ENCODE measurements at regions not wholly inside any gene's neighbourhood (a gene's known extent, or its start where the extent isn't known, plus 50 kb on each side); places are given as distances from the start of the nearest gene placed in this dataset.

DNA sequence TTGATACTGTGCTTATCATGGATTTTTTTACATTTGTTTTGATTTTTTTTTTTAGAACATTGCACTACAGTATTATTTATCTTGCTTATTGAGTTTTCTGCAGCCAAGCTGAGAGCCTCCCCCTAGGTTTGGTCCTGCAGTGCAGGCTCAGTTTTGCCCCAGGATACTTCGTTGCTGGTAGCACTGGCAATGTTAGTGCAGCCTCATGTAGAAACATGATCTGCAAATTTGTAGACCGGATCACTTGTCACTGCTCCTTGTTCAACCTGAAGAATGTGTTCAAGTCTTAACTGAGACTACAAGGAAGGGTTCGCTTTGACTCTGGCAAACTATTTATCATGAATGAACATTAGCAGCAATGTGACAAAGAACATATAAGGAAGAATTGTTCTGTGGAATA is 377.2 kb upstream of the PDE3A start:
- H3K79me2 ChIP-seq (ENCODE audit: control insufficient read depth, low read length), result no peaks in the 10 kb centered on the region
- H3K4me3 ChIP-seq (ENCODE audit: low read length), result no peak overlapping the region
- H3K4me1 ChIP-seq (ENCODE audit: control insufficient read depth, low read length), result no peaks in the 10 kb centered on the region
- no peaks in the 10 kb centered on the region for H3K36me3 ChIP-seq (ENCODE audit: control insufficient read depth, low read length)
- no peaks in the 10 kb centered on the region for H3K9me2 ChIP-seq (replicated peaks; ENCODE audit: control insufficient read depth, low read length)
- H3K27me3 ChIP-seq (ENCODE audit: control insufficient read depth, low read length), result no peaks in the 10 kb centered on the region
- no peak overlapping the region for H3K27ac ChIP-seq (ENCODE audit: low read depth, low read length)
- no peaks in the 10 kb centered on the region for H3K9me3 ChIP-seq (ENCODE audit: control insufficient read depth, insufficient read depth, low read length)
- H3F3A ChIP-seq (ENCODE audit: control insufficient read depth, insufficient read depth), result no peaks in the 10 kb centered on the region
- TF ChIP-seq, protein P1, sequence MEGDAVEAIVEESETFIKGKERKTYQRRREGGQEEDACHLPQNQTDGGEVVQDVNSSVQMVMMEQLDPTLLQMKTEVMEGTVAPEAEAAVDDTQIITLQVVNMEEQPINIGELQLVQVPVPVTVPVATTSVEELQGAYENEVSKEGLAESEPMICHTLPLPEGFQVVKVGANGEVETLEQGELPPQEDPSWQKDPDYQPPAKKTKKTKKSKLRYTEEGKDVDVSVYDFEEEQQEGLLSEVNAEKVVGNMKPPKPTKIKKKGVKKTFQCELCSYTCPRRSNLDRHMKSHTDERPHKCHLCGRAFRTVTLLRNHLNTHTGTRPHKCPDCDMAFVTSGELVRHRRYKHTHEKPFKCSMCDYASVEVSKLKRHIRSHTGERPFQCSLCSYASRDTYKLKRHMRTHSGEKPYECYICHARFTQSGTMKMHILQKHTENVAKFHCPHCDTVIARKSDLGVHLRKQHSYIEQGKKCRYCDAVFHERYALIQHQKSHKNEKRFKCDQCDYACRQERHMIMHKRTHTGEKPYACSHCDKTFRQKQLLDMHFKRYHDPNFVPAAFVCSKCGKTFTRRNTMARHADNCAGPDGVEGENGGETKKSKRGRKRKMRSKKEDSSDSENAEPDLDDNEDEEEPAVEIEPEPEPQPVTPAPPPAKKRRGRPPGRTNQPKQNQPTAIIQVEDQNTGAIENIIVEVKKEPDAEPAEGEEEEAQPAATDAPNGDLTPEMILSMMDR (IDR thresholded peaks at IDR 0.05; ENCODE audit: low read depth, low read length, poor library complexity, severe bottlenecking), result no peak
- no peak for TF ChIP-seq EZH2phosphoT487 (IDR thresholded peaks at IDR 0.05; ENCODE audit: borderline replicate concordance, low read length)
- no peak overlapping the region for H3K4me2 ChIP-seq (ENCODE audit: low read length)
- no peaks in the 10 kb centered on the region for H4K20me1 ChIP-seq (ENCODE audit: control insufficient read depth, insufficient read depth, low read depth, low read length)

DNA sequence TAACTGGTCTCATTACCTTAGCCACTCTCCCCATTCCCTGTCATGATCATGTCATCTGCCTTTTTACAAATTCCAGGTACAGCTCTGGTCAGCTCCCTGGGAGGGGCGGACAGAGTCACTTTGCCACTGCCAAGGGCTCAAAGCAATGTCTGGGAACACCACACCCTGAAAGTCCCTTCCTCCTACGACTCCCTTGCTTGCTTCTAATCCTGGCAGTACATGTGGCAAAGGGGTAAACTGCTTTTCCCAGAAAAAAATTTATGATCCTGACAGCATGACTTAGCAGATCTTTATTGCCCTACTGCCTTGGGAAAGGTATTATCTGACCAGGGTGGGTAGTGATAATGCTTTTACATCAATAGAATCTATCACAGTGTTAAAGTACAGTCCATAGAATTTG is 376.0 kb upstream of the PDE3A start:
- Histone ChIP-seq H3F3A (ENCODE audit: control insufficient read depth, insufficient read depth) (no peaks in the 10 kb centered on the region), H3K4me2 (ENCODE audit: low read length) (no peak overlapping the region), H3K9me2 (replicated peaks; ENCODE audit: control insufficient read depth, low read length) (no peaks in the 10 kb centered on the region), H4K20me1 (ENCODE audit: control insufficient read depth, insufficient read depth, low read depth, low read length) (no peaks in the 10 kb centered on the region), H3K4me3 (ENCODE audit: low read length) (no peak overlapping the region), H3K79me2 (ENCODE audit: control insufficient read depth, low read length) (no peaks in the 10 kb centered on the region), H3K9me3 (ENCODE audit: control insufficient read depth, insufficient read depth, low read length) (no peaks in the 10 kb centered on the region), H3K27ac (ENCODE audit: low read depth, low read length) (no peak overlapping the region), H3K27me3 (ENCODE audit: control insufficient read depth, low read length) (no peaks in the 10 kb centered on the region), H3K4me1 (ENCODE audit: control insufficient read depth, low read length) (no peaks in the 10 kb centered on the region), H3K36me3 (ENCODE audit: control insufficient read depth, low read length) (no peaks in the 10 kb centered on the region)
- TF ChIP-seq, protein P1 (IDR thresholded peaks at IDR 0.05; ENCODE audit: low read depth, low read length, poor library complexity, severe bottlenecking), result no peak
- TF ChIP-seq EZH2phosphoT487 (IDR thresholded peaks at IDR 0.05; ENCODE audit: borderline replicate concordance, low read length), result no peak

DNA sequence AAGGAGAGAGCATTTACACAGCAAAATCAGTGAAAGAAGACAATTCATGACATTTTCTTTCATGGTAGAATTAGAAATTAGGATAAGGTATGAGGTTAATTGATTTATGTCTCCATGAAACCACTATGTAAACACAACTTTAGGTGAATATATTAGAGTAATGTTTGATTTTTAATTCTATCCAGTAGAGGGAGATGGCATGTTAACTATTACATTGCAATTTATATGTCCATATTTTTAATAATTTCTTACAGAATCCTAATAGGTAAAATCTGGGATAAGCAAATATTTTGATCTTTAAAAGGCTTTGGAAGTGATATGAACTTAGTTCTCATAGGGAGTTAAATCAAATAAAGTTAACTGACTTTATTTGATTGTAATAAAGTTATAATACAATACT is 373.4 kb upstream of the PDE3A start:
- H3K4me2 ChIP-seq (ENCODE audit: low read length), result no peak overlapping the region
- no peaks in the 10 kb centered on the region for H4K20me1 ChIP-seq (ENCODE audit: control insufficient read depth, insufficient read depth, low read depth, low read length)
- no peak overlapping the region for H3K27ac ChIP-seq (ENCODE audit: low read depth, low read length)
- H3K27me3 ChIP-seq (ENCODE audit: control insufficient read depth, low read length), result no peaks in the 10 kb centered on the region
- no peaks in the 10 kb centered on the region for H3K79me2 ChIP-seq (ENCODE audit: control insufficient read depth, low read length)
- no peaks in the 10 kb centered on the region for H3K9me3 ChIP-seq (ENCODE audit: control insufficient read depth, insufficient read depth, low read length)
- H3K9me2 ChIP-seq (replicated peaks; ENCODE audit: control insufficient read depth, low read length), result no peaks in the 10 kb centered on the region
- no peak overlapping the region for H3K4me3 ChIP-seq (ENCODE audit: low read length)
- H3K36me3 ChIP-seq (ENCODE audit: control insufficient read depth, low read length), result no peaks in the 10 kb centered on the region
- no peaks in the 10 kb centered on the region for H3K4me1 ChIP-seq (ENCODE audit: control insufficient read depth, low read length)
- no peak for TF ChIP-seq EZH2phosphoT487 (IDR thresholded peaks at IDR 0.05; ENCODE audit: borderline replicate concordance, low read length)
- TF ChIP-seq, protein P1 (IDR thresholded peaks at IDR 0.05; ENCODE audit: low read depth, low read length, poor library complexity, severe bottlenecking), result no peak
- H3F3A ChIP-seq (ENCODE audit: control insufficient read depth, insufficient read depth), result no peaks in the 10 kb centered on the region
